Lung (tissue), 11 donors: ENCODE measurements at regions not wholly inside any gene's neighbourhood (a gene's known extent, or its start where the extent isn't known, plus 50 kb on each side); places are given as distances from the start of the nearest gene placed in this dataset.
A peak's percentile ranks its signal among the peaks of the same experiment; 100 is the strongest.

Experiments
- ATAC-seq: fragments of 200-7000 bp; cut with Tn5 transposase; one replicate; pipeline ENCODE4 v1.9.1; 2020; ENCODE audit warnings: moderate number of reproducible peaks; ENCODE audit not compliant: insufficient read depth, low FRiP score
- DNase-seq, 3 donors: peaks; one replicate each; pipeline ENCODE4 v3.0.0-alpha.2; 2013 to 2017
- H3K27ac ChIP-seq, 2 donors: one replicate each; pipeline ENCODE4 v1.5.1; 2013; ENCODE audit warnings: mild to moderate bottlenecking in 2 of 2, moderate library complexity in 2 of 2, control low read depth in 1 of 2, inconsistent platforms in 1 of 2, low read depth in 1 of 2, low read length in 1 of 2
- H3K27me3 ChIP-seq, 3 donors: one replicate each; pipeline ENCODE4 v1.5.1; 2013; ENCODE audit warnings: low read length in 2 of 3; ENCODE audit not compliant: control insufficient read depth in 3 of 3, insufficient read depth in 3 of 3
- H3K36me3 ChIP-seq, 4 donors: one replicate each; pipeline ENCODE4 v1.5.1; 2013; ENCODE audit warnings: low read length in 4 of 4, mild to moderate bottlenecking in 1 of 4, moderate library complexity in 1 of 4; ENCODE audit not compliant: control insufficient read depth in 4 of 4, insufficient read depth in 4 of 4
- H3K4me1 ChIP-seq, 5 donors: one replicate each; pipeline ENCODE4 v1.5.1; 2013; ENCODE audit warnings: low read length in 5 of 5, mild to moderate bottlenecking in 2 of 5, moderate library complexity in 1 of 5; ENCODE audit not compliant: control insufficient read depth in 5 of 5, insufficient read depth in 5 of 5
- H3K4me3 ChIP-seq: one replicate; pipeline ENCODE4 v1.5.1; 2013; ENCODE audit warnings: mild to moderate bottlenecking, control low read depth, moderate library complexity
- H3K9ac ChIP-seq, 2 donors: one replicate each; pipeline ENCODE4 v1.5.1; 2013; ENCODE audit warnings: low read length in 2 of 2, control low read depth in 1 of 2; ENCODE audit not compliant: insufficient read depth in 1 of 2
- H3K9me3 ChIP-seq, 4 donors: one replicate each; pipeline ENCODE4 v1.5.1; 2013; ENCODE audit warnings: low read length in 3 of 4, mild to moderate bottlenecking in 1 of 4, moderate library complexity in 1 of 4; ENCODE audit not compliant: control insufficient read depth in 4 of 4, insufficient read depth in 3 of 4
- WGBS, 2 donors: extraction: QIAGEN DNeasy Blood & Tissue Kit; methylation state at CpG; one replicate each; pipeline ENCODE4 v1.1.7; 2013; 5-methylcytosine and 5-hydroxymethylcytosine counted together
- TF ChIP-seq, protein P1 (sequence below): IDR thresholded peaks from 2 replicates; pipeline ENCODE4 v1.5.1; 2012; ENCODE audit warnings: mild to moderate bottlenecking; ENCODE audit errors: control extremely low read depth, extremely low read depth
- donor health status: control.
- donor health status: control.
- donor health status: Bipolar disorder and iron deficiency.
- donor health status: healthy.
- donor health status: DM: yes; HTN: yes; CAD: no.

DNA sequence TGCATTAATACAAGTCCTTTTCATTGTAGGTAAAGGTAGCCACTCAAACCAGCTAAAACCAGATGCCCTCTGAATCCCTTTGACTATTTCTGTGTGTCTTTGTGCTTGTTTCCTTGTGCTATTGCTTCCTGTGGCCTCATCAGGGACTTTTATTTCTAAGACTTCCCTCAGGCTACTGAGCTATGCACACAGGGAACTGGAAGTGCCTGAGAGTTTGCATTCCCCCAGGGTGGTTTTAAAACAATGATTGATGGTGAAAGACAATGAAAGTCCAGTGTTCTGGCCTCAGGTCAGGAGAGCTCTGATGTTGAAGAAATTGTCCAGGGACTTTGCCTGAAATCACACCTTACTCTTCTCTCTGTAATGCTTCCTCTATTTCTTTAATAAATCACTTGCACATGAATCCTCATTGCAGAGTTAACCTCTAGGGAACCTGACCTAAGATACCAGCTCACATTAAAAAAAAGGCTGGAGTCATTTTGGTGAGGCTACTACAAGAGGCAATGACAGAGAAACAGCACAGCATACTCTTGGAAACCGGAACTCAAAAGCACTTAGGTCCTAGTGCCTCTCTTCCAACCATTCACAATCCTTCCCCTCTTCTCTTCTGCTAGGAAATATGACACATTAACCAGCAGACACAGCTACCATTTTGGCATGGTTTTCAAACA is 158.1 kb upstream of the NREP start:
- no peaks in the 10 kb centered on the region for H3K4me1 ChIP-seq
- no peak overlapping the region for H3K9ac ChIP-seq
- no peak overlapping the region for H3K4me3 ChIP-seq
- H3K9me3 ChIP-seq, result peaks cover 0 to 2% (median 0%) of the 10 kb centered on the region in 4 donors
- TF ChIP-seq, protein P1, sequence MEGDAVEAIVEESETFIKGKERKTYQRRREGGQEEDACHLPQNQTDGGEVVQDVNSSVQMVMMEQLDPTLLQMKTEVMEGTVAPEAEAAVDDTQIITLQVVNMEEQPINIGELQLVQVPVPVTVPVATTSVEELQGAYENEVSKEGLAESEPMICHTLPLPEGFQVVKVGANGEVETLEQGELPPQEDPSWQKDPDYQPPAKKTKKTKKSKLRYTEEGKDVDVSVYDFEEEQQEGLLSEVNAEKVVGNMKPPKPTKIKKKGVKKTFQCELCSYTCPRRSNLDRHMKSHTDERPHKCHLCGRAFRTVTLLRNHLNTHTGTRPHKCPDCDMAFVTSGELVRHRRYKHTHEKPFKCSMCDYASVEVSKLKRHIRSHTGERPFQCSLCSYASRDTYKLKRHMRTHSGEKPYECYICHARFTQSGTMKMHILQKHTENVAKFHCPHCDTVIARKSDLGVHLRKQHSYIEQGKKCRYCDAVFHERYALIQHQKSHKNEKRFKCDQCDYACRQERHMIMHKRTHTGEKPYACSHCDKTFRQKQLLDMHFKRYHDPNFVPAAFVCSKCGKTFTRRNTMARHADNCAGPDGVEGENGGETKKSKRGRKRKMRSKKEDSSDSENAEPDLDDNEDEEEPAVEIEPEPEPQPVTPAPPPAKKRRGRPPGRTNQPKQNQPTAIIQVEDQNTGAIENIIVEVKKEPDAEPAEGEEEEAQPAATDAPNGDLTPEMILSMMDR, result no peak
- ATAC-seq, result no peak
- H3K36me3 ChIP-seq, result no peaks in the 10 kb centered on the region
- 87 to 96% methylated on average over 1 of the region's 1 CpG for WGBS, 2 donors
- no peak for DNase-seq
- no peak overlapping the region for H3K27ac ChIP-seq
- no peaks in the 10 kb centered on the region for H3K27me3 ChIP-seq

GRCh38 chr5:111902436-111902835 is 145.4 kb upstream of the NREP start:
- Histone ChIP-seq H3K4me1 (no peaks in the 10 kb centered on the region), H3K9ac (no peak overlapping the region), H3K4me3 (no peak overlapping the region), H3K27ac (no peak overlapping the region), H3K36me3 (no peaks in the 10 kb centered on the region), H3K9me3 (no peaks in the 10 kb centered on the region), H3K27me3 (no peaks in the 10 kb centered on the region)
- WGBS, 2 donors, result 56 to 77% methylated on average over 5 of the region's 5 CpGs
- no peak for ATAC-seq
- no peak for DNase-seq
- TF ChIP-seq, protein P1, result no peak

DNA sequence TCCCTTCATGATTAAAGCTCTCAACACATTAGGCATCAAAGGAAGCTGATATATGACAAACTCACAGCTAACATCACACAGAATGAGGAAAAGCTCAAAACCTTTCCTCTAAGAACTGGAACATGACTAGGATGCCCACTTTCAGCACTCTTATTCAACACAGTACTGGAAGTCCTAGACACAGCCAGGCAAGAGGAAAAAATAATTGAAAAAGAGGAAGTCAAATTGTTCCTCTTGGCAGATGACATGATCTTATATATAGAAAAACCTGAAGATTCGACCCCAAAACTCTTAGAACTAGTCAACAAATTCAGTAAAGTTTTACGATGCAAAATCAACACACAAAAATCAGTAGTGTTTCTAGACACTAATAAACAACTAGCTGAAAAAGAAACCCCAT is 144.3 kb upstream of the NREP start:
- DNase-seq (no peak), ATAC-seq (no peak)
- no peaks in the 10 kb centered on the region for H3K36me3 ChIP-seq
- H3K27me3 ChIP-seq, result no peaks in the 10 kb centered on the region
- H3K4me3 ChIP-seq, result no peak overlapping the region
- no peak overlapping the region for H3K9ac ChIP-seq
- H3K4me1 ChIP-seq, result no peaks in the 10 kb centered on the region
- WGBS, 2 donors, result 27 to 37% methylated on average over 2 of the region's 2 CpGs
- TF ChIP-seq, protein P1, result no peak
- no peak overlapping the region for H3K27ac ChIP-seq
- H3K9me3 ChIP-seq, result no peaks in the 10 kb centered on the region

GRCh38 chr5:111892949-111893348 is 136.0 kb upstream of the NREP start:
- WGBS, 2 donors, result 43 to 50% methylated on average over 1 of the region's 1 CpG
- Histone ChIP-seq H3K9me3 (peaks cover 0 to 8% (median 4%) of the 10 kb centered on the region in 4 donors), H3K9ac (no peak overlapping the region), H3K4me1 (peaks cover 0 to 12% (median 0%) of the 10 kb centered on the region in 5 donors), H3K4me3 (no peak overlapping the region), H3K27me3 (no peaks in the 10 kb centered on the region), H3K36me3 (no peaks in the 10 kb centered on the region), H3K27ac (no peak overlapping the region)
- ATAC-seq (no peak), DNase-seq (peak in 2 of 3 donors; percentile 65 to 76)
- TF ChIP-seq, protein P1, result no peak
